Amygdala (tissue), 56 donors: ENCODE measurements at regions not wholly inside any gene's neighbourhood (a gene's known extent, or its start where the extent isn't known, plus 50 kb on each side); places are given as distances from the start of the nearest gene placed in this dataset.
A peak's percentile ranks its signal among the peaks of the same experiment; 100 is the strongest.

Source experiments
- DNase-seq, 56 donors: peaks; one replicate each; lab custom pipeline; 2025; lab: John Stamatoyannopoulos, UW

DNA sequence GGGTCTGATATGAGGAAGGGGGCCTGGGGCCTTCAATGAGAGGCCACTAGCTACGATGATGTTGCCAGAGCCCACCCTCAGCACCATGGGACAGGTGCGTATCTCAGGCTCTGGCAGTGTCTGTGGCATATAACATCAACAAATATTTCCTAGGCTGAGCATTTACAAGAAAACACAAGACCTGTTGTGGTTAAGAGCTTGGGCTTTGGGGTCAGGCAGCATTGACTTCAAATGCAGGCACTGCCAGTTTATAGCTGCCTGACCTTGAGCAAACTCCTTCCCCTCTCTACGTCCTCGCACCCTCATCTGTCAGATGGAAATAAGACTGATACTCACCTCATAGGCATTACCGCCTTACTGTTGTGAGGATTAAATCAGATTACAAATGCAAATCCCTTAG, 156.0 kb downstream of the KATNAL1 start:
- DNase-seq: no peak

DNA sequence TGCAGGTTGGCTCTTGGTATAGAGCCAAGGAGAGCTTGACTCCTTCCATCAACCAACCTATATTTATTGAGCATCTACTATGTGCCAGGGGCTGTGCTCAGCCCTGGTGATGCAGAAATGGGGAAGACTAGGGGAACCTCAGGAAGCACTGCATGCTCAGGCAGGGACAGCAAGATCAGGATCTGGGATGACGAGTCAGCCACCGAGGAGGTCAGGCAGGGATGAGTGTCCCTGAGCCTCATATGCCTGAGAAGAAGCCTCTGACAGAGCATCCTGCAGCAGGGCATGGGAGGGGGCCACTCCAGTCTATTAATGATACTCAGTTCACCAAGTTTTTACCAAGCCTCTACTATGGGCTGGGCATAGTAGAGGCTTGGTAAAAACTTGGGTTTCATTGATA, 158.1 kb downstream of the KATNAL1 start:
- no peak for DNase-seq

DNA sequence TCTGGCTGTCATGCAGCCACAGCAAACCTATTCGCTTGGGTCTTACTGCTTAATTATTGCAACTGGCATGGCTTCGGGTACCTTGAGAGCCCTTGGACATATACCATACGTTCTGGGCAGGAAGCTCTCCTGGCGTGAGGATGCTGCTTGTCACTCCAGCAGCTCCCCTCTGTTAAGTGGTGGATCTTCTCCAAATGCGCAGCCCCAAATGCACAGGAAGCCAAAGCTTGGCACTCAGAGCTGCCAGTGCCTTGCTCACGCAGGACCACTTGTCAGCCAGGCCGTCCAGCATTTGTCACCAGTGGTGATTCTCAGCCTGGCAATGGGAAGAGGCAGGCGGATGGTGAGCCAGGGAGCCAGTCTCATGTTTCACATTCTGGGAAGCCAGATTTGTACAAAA, 158.6 kb downstream of the KATNAL1 start:
- no peak for DNase-seq

DNA sequence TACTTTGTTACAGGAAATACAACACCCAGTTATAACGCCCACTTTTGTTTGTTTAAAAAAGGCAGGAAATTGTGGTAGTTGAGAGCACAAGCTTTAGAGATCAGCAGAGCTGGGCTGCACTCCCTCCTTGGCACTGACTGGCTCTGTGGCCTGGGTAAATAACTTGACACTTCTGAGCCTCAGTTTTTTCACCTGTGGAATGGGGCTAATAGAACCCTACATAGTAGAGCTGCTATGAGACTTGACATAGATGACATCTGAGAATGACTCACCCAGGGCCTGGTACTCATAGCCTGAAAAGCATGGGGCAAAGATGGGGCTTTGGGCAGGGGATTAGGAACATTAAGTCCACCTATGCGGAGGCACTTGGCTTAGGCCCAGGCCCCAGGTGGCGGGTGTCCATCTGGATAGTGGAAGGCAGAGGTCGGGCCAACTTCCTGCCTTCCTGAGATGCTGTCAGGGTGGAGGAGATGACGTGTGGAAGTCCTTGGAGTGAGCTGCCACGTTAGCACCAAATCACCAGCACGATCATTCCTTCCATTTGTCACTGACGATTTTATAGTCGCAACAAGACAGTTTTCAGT, 159.1 kb downstream of the KATNAL1 start:
- no peak for DNase-seq

DNA sequence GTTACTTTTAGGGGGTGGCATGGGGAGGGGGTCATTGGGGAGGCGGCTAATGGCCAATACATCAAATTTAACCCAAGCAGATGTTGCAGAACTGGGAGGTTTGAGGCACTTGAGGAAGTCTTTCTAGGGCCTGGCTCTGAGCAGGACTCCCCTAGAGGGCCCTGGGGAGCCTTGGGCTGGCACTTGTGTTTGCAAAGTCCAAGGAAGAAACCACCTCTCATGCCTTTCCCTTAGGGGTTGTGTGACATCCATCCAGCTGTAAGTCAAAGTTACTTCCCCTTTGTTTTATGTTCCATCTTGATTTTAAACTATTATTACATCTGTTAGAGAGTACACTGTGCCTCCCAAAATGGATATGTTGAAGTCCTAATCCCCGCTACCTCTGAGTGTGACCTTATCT, 159.9 kb downstream of the KATNAL1 start:
- no peak for DNase-seq

DNA sequence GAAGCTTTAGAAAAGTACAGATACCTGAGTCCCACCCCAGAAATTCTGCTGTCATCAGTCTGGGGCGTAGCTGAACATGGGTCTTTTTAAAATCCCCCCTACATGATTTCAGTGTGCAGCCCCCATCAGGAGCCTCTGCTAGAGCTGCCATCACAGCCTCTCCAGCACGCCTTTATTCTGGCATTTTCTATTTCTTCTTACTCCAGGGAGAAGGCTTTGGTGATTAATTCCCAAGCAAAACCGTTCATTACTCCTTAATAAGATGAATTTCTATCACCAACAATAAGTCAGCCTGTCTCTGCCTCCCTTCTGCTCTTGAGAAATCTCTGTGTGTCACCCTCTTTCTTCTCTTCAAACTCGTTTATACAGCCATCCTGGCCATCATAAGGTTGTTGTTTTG, 160.3 kb downstream of the KATNAL1 start:
- no peak for DNase-seq

DNA sequence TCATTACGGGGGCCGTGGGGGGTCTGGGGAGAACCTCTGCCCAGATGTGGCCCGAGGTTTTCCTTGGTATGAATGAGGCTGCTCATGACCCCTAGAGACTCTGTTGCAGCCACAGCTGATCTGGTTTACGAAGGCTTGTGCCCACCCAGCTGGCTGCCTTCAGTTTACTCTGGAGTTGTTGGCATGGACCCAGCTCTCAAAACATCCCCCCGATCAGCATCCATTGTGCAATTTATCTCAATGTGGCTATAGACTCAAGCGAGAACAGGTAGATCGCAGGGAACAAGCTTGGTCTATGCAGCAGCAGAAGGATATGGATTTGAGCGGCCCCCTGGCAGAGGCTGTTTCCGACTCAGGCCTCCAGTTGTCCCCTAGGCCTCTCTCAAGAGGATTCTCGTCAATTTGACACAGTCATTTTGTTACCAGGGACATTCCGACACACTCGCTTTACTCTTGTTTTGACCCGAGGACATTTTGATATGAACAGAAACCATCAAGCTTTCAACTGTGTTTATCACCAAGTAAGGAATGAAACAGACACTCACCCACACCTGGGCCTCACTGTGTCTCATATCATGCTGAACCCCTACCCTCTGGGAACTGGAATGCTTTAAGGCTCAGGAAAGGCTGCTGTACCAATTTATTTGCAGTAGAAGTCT, 161.5 kb downstream of the KATNAL1 start:
- no peak for DNase-seq

DNA sequence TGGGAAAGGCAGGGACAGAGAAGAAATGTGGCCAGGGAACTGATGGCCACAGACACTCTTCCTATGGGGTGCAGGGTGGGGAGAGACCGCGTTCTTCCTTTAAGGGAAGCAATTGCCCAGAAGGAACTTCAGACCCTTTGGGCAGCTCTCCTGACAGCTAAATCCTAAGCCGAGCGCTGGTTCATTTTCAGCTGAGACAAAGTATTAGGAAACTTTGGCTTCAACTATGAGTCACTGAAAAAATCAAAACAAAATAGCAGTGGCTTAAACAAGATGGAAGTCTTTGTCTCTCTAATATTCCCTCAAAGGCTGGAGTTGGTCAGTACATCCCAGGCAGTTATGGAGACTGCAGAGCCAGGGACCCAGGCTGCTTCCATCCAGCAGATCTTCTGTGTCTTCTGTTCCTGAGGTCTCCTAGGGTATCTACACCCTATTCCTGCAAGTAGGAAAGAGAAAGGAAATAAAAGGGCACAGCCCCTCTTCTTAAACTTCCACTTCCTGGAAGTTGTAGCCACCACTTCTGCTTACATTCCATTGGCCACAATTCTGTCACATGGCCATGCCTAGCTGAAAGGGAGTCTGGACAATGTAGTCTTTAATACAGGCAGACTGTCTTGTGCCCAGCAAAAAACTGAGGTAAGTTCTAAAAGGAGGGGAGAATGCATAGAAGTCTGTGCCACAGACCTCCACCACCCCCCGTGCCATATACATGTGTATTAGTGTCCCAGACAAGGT, 163.5 kb downstream of the KATNAL1 start:
- no peak for DNase-seq

DNA sequence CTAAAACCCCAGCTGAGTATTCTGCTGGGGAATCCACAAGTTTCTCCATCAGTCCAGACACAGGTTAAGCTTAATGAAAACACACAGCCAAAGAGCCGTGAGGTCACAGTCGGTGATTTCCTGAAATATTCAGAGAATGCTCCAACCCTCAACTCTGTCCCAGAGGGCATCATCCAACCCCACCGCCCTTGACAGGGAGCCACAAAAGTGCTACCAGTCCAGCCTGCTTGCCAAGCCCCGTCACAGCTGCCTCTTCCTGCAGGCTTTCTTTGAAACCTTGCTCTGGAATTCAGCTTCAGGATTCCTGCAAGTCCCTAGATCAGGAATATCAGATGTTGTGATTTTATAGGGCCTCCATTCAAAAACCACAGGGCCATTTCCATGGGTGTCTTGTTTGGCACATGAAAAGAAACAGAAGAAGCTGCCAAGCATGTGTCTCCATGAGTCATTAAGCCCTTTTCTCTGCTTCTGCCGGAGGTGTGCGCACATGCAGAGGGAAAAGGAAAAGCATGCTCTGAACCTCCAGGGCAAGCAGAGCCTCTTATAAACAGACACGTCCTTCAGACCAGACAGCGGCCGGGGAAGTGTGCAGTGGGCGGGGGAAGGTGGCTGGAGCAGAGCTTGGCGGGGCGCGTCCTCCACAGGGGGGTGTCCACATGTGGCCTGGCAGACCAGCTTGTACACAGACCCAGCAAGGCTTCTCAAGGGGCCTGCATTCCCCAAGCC, 164.7 kb downstream of the KATNAL1 start:
- DNase-seq: peak in 4 of 56 donors; percentile 13 to 48 (median 26)

DNA sequence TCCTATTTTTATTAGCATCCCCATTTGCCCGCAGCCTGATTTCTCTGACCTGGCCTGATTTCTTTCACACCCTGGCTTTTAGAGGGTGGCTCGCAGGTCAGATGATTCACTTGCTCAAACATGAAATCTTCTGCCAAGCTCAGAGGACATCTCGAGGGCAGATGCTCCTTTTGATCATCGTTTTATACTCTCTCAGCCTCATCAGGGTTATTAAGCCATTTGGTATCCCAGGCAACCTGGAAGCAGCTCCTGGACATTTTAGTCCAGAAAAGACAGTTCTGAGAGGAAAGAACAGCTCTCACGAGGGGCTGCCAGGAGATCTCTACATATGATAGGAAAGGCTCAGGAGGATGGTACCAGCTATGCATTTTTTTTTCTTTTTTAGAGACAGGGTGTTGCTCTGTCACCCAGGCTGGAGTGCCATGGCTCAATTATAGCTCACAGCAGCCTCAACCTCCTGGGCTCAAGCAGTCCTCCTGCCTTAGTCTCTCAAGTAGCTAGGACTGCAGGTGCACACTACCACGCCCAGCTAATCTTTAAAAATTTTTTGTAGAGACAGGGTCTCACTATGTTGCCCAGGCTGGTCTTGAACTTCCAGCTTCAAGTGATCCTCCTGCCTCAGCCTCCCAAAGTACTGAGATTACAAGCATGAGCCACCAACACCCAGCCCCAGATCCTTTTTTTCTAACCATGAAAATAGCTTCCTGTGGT, 165.4 kb downstream of the KATNAL1 start:
- DNase-seq: no peak

DNA sequence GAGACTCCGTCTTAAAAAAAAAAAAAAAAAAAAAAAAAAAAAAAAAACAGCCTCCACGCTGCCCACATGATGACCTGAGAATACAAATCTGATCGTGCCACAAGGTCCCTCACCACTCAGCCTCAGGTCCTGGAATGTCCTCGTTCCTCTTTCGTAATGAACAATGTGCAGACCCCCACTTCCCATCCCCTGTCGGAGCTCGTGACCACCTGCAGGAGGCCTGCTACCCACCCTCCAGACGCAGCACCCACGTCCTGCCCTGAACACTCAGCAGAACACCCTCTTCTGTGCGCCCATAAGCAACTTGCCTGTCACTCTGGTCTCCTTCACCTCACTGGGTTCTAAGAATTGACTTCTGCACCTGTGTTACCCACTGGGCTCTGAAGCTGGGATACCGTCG, 166.4 kb downstream of the KATNAL1 start:
- DNase-seq: no peak

DNA sequence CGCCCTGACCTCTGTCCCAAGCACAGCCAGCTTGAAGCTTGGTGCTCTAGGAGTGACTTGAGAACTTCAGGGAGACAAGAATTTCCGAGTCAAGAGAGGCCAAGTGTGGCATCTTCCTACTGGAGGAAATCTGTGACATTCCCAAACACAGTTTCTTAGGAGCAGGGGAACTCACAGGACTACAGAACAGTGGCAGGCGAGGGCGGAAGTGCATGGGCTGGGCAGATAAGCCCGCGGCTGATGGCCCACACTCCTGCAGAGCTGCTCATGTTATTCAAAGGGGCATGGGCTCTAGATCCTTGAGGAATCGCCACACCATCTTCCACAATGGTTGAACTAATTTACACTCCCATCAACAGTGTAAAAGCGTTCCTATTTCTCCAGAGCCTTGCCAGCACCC, 168.8 kb downstream of the KATNAL1 start:
- DNase-seq: no peak

DNA sequence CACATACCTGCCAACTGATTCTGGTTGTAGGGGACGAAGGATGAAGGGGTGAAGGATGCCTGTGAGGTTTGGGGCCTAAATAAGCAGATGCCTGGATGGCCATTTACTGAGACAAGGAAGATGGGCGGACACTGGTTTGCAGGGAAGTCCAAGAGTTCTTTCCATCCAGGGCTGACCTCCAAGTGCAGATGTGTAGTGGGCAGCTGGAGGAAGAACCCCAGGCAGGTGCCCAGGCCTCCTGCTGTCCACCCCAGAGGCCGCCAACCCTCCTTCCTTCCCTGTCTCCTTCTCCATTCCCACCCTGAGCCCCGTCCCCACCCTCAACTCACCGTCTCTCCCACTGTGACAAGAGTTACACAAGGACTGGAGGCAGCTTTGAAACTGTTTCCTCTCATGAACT, 171.5 kb downstream of the KATNAL1 start:
- DNase-seq: no peak

DNA sequence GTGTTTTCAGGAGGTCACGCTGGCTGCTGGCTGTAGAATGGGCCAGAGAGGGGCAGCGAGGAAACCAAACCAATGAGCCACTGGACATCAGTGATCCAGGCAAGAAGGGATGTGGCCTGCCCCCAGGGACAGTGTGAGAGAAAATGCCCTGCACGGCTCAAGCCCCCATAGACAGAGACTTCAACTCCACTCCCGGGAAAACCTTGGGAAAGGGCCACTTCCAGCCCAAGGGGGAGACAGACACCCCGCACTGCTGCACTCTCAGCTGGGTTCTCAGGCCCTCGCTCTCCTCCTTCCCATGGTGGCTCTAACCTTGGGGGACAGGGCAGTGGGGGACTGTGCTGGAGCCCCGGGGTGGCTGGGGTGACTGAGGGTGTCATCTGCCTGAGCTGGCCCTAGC, 172.0 kb downstream of the KATNAL1 start:
- DNase-seq: no peak

DNA sequence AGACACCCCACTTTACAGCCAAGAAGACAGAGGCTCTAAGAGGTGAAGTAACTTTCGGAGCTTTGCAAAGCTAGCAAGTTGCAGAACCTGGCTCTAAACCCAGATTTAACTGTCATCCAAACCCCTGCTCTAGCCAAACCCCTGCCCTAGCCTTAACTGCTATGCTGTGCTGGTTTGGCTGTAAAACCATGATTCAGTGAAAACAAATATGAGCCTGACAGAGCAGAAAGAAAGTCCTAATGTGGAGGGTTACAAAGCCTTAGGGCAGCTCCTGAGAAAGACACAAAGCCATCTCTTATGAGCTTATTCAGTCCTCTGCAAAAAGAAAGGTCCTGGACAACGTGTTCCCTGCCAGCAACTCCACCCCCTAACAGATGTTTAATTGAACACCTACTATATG, 172.8 kb downstream of the KATNAL1 start:
- no peak for DNase-seq

DNA sequence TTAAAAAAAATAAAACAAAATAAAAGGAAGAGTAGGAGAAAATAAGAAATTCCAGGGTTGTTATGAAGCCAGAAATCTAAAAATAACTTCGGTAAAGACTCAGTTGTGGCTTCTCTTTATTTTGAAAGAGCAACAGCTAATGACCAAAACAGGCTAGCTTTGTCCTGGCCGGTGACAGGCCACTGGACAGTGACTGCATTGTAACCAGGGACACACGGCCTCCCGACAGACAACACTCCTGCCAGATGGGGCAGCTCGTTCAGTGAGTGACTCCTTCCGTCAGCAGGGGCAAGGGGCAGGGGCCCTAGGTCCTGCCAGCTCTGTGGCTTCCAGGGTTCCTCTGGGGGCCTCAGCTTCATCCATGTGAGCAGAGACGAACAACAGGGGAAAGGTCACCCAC, 173.4 kb downstream of the KATNAL1 start:
- peak in 10 of 56 donors; percentile 9 to 49 (median 24) for DNase-seq

DNA sequence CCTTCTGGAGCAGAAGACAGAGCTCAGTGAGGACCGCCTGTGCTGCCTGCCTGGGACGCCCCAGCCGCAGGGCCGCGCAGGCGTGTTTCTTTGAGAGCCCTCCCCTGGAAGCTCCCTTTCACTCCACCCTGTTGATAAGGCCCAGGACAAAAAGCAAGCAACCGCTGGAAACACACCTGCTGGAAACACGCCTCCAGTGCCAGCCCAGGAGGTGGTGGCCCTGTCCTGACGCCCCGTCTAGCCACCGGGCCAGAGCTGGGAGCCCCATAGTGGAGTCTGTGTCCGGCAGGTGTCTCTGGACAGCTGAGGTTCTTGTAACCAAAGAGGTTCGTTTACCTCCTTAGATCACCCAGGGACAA, 173.8 kb downstream of the KATNAL1 start:
- DNase-seq: no peak

DNA sequence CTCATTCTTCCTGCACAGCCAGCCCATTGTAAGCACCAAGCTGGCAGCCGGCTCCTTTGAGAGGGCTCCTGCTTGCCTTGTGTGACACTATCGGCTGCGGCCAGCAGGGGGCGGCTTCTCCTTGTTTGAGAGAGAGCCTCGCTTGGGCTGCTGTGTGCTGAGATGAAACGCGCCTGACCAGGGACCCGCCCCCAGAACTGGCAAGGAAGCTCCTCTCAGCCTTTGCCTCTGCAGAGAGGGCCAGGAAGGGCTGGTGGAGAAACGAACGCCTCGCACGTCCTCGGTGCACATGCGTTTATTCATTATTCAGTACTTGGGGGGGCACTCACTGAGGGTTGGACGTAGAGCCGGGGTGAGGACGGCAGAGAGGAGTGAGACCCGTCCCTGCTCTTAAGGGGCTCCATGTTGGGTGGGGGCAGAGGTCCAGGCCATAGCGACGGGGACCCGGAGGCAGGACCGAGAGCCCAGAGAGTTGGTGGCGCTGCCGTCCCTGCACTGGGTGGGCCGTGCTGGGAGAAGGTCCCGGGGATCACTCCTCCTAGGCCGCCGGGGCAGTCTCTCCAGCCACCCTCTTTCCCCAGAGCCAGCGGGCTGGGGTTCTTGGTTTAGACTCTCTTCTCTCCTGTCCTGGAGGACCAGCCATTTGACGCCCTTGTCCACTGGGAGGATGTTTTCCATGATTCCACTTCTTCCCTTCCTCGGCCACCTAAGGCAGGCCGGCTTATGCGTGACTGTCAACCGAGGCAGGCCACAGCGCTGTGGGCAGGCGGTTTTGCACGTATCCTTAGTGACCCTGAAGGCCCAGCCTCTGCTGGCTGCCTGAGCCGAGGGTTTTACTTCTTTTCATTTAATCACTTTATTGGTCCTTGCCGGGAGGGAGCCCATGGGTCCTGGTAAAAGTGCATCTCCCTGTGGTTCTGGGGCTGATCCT, 174.5 kb downstream of the KATNAL1 start:
- peak; percentile 65 to 100 (median 93) for DNase-seq

DNA sequence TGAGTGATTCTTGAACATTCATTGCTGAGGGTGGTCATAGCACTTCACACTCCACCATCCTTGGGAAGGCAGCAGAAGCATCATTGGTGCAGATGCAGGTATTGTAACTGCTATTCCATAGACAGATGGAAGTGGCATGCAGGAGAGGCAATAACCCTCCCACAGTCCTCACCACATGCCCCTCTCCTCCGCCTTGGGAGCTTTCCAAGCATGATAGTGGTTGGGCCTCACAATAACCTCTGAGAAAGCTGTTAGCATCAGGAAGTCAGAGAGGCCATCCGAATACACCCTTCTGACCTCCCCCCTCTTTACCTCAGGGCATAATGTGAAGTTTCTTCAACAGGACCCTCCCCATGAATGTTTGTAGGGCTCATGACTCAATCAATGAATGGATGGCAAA, 177.9 kb downstream of the KATNAL1 start:
- DNase-seq: no peak

DNA sequence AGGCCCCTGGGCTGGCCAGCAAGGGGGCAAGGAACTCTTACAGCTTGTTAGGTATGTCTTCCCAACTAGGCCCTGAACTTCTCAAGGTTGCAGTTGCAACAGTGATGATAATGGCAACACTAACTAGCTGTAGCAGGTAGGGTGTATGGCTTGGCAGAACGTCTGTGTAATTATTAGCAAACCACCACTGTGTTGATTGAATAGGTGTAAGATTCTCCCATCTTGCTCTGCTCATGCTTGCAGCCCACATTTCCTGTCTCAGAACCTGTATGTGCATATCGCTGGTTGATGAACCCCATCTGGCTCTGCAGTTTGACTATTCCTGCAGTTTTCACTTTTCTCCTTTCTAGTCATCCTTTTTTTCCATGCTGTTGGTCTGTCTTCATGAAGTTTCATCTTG, 178.8 kb downstream of the KATNAL1 start:
- no peak for DNase-seq
